OCI-LY1 (cell line): ENCODE measurements at regions not wholly inside any gene's neighbourhood (a gene's known extent, or its start where the extent isn't known, plus 50 kb on each side); places are given as distances from the start of the nearest gene placed in this dataset.

Experiments
- H2AFZ ChIP-seq: fragments of 200-600 bp; sonication (generic), shearing (Covaris generic); 2 replicates; pipeline ENCODE4 v1.6.0; 2014; ENCODE audit warnings: antibody characterized with exemption, mild to moderate bottlenecking, low read length
- H3F3A ChIP-seq: fragments of 200-600 bp; sonication (generic), shearing (Covaris generic); 2 replicates; pipeline ENCODE4 v1.6.0; 2014; ENCODE audit warnings: mild to moderate bottlenecking, antibody characterized with exemption, low read length, moderate library complexity; ENCODE audit not compliant: insufficient read depth
- H3K27ac ChIP-seq: fragments of 200-600 bp; sonication (generic); 2 replicates; pipeline ENCODE4 v1.5.1; 2014; ENCODE audit warnings: low read length, mixed run types, mild to moderate bottlenecking, low read depth; ENCODE audit not compliant: poor library complexity, severe bottlenecking
- H3K27me3 ChIP-seq: fragments of 200-600 bp; sonication (generic); 2 replicates; pipeline ENCODE4 v1.6.0; 2014; ENCODE audit warnings: antibody characterized with exemption, mild to moderate bottlenecking, low read length, moderate library complexity; ENCODE audit not compliant: insufficient read depth
- H3K36me3 ChIP-seq: fragments of 200-600 bp; sonication (generic); 2 replicates; pipeline ENCODE4 v1.6.1; 2014; ENCODE audit warnings: mild to moderate bottlenecking, antibody characterized with exemption, low read length, moderate library complexity, mixed read lengths; ENCODE audit not compliant: insufficient read depth
- H3K4me1 ChIP-seq: fragments of 200-600 bp; sonication (generic); 2 replicates; pipeline ENCODE4 v1.5.1; 2014; ENCODE audit warnings: mild to moderate bottlenecking, low read length, moderate library complexity; ENCODE audit not compliant: insufficient read depth, severe bottlenecking
- H3K4me2 ChIP-seq: fragments of 200-600 bp; sonication (generic), shearing (Covaris generic); 2 replicates; pipeline ENCODE4 v1.6.1; 2014; ENCODE audit warnings: low read length
- H3K4me3 ChIP-seq: fragments of 200-600 bp; sonication (generic); 2 replicates; pipeline ENCODE4 v1.5.1; 2014; ENCODE audit warnings: low read length, low read depth, mild to moderate bottlenecking, mixed read lengths; ENCODE audit not compliant: poor library complexity, severe bottlenecking
- H3K79me2 ChIP-seq: fragments of 200-600 bp; shearing (Covaris generic); 2 replicates; pipeline ENCODE4 v1.6.1; 2016; ENCODE audit warnings: mixed run types, low read length, mixed read lengths; ENCODE audit not compliant: insufficient read depth
- H3K9ac ChIP-seq: fragments of 200-600 bp; sonication (generic), shearing (Covaris generic); 2 replicates; pipeline ENCODE4 v1.6.1; 2014; ENCODE audit warnings: mild to moderate bottlenecking, low read length, mixed read lengths
- H3K9me2 ChIP-seq: fragments of 200-600 bp; sonication (generic), shearing (Covaris generic); 2 replicates; pipeline ENCODE4 v1.6.1; 2014; ENCODE audit warnings: low read depth, mild to moderate bottlenecking, low read length, mixed read lengths
- H3K9me3 ChIP-seq: fragments of 200-600 bp; shearing (Covaris generic); 2 replicates; pipeline ENCODE4 v1.6.1; 2014; ENCODE audit warnings: low read length, mixed read lengths
- H4K20me1 ChIP-seq: fragments of 200-600 bp; sonication (generic), shearing (Covaris generic); 2 replicates; pipeline ENCODE4 v1.6.0; 2016; ENCODE audit warnings: mild to moderate bottlenecking, low read length; ENCODE audit not compliant: insufficient read depth
- CTCF ChIP-seq: fragments of 200-600 bp; sonication (generic), shearing (Covaris generic); IDR thresholded peaks from 2 replicates; pipeline ENCODE4 v1.5.1; 2017; ENCODE audit warnings: mild to moderate bottlenecking, antibody characterized with exemption, low read length, moderate library complexity, mixed read lengths
- EZH2 ChIP-seq: fragments of 200-600 bp; sonication (generic), shearing (Covaris generic); IDR thresholded peaks from 2 replicates; pipeline ENCODE4 v1.8.0; 2017; ENCODE audit warnings: borderline replicate concordance, mixed run types, mild to moderate bottlenecking, antibody characterized with exemption, low read length, moderate library complexity, mixed read lengths

GRCh38 chr3:177481329-177481728 lies 284.0 kb upstream of the TBL1XR1 start:
- Histone ChIP-seq H3K4me1 (no peaks in the 10 kb centered on the region), H2AFZ (no peak overlapping the region), H3K4me2 (no peak overlapping the region), H3K27ac (no peak overlapping the region), H3F3A (no peaks in the 10 kb centered on the region), H3K9me2 (no peaks in the 10 kb centered on the region), H4K20me1 (no peaks in the 10 kb centered on the region), H3K36me3 (no peaks in the 10 kb centered on the region), H3K4me3 (no peak overlapping the region), H3K9me3 (no peaks in the 10 kb centered on the region; the same call in 1 of the 2 replicates), H3K27me3 (no peaks in the 10 kb centered on the region), H3K79me2 (no peaks in the 10 kb centered on the region), H3K9ac (no peak overlapping the region)
- TF ChIP-seq CTCF (no peak), EZH2 (no peak)

DNA sequence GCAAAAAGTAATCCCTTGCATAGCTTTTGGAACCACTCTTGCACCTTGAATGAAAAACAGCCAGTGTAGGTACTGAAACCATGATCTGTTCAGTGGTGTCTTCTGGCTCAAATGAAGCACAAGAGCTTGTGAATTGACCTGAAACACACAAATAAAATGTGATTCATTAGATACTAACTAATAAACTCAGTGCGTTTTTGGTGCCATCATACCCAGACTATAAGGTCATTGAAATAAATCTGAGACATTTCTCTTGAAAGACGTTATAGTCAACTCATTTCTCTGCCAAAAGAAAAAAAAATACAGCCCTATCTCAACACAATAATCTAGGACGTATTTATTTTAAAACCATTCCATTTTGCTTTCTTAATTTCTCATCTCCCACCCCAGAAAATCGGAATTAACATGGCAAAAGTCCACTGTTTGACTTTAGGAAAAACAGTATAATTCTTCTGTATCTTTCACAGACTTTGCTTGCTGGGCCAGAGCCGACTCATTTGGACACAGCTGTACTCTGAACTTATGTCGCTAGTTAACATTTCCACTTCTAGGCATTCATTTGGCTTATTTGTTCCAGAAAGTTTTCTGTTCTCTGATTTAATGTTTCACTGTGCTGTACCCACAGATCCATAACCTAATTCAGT lies 284.9 kb upstream of the TBL1XR1 start:
- Histone ChIP-seq H3K79me2 (no peaks in the 10 kb centered on the region), H3K9ac (no peak overlapping the region), H3K4me2 (no peak overlapping the region), H3K4me1 (no peaks in the 10 kb centered on the region), H3K9me2 (no peaks in the 10 kb centered on the region), H3K27me3 (no peaks in the 10 kb centered on the region), H3K36me3 (no peaks in the 10 kb centered on the region), H2AFZ (no peak overlapping the region), H3K27ac (no peak overlapping the region), H4K20me1 (no peaks in the 10 kb centered on the region), H3K4me3 (no peak overlapping the region), H3F3A (no peaks in the 10 kb centered on the region), H3K9me3 (no peaks in the 10 kb centered on the region; the same call in 1 of the 2 replicates)
- no peak for TF ChIP-seq EZH2
- no peak for TF ChIP-seq CTCF

DNA sequence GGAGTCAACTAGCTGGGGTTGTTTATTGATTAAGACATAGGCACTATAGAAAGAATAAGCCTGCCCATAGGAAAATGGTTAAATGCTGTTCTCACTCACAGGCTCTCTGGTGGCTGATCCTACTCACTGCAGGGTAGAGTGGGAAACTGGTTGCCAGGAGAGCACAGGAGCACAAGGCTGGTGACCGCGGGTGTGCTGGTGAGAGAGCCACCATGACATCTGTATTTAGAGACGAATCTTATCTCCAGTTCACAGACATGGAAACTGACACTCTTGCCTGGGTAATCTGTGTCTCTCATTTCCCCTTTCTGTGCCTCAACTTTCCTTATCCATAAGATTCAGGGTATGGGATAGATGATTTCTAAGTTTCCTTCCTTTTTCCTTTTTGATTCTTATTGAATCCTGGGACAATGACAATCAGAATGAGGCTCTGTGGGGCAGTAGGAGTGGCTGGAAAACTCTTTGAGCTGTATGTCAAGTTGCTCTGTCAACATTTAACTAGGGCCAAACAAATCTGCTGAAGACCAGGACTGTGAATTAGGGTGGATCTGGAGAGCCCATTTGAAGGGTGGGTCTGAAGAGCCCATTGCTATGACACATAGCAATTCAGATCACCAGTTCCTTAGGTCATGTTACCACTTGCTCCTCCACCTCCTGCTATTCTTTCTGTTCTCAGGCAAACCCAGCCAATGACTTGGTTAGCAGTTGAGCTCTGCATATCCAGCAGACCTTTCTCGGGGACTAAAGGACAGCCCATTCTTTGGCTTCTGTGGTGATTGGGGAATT lies 286.1 kb upstream of the TBL1XR1 start:
- Histone ChIP-seq H3F3A (no peaks in the 10 kb centered on the region), H3K4me3 (no peak overlapping the region), H3K9ac (no peak overlapping the region), H3K4me1 (no peaks in the 10 kb centered on the region), H3K9me3 (no peaks in the 10 kb centered on the region; the same call in 1 of the 2 replicates), H3K9me2 (no peaks in the 10 kb centered on the region), H3K36me3 (no peaks in the 10 kb centered on the region), H3K79me2 (no peaks in the 10 kb centered on the region), H4K20me1 (no peaks in the 10 kb centered on the region), H3K4me2 (no peak overlapping the region), H2AFZ (no peak overlapping the region), H3K27me3 (no peaks in the 10 kb centered on the region), H3K27ac (no peak overlapping the region)
- no peak for TF ChIP-seq CTCF
- TF ChIP-seq EZH2 = no peak
